GM21515 (cell line): ENCODE measurements at regions not wholly inside any gene's neighbourhood (a gene's known extent, or its start where the extent isn't known, plus 50 kb on each side); places are given as distances from the start of the nearest gene placed in this dataset.
"Not testable (repeated sequence)": the region's sequence is repeated elsewhere in the genome, so short reads cannot be mapped to it uniquely, and the experiment has no call there.

Experiments used
- ATAC-seq: cut with Tn5 transposase; IDR thresholded peaks from one replicate; pipeline ENCODE4 v1.9.1; 2021; ENCODE audit not compliant: unreplicated experiment

DNA sequence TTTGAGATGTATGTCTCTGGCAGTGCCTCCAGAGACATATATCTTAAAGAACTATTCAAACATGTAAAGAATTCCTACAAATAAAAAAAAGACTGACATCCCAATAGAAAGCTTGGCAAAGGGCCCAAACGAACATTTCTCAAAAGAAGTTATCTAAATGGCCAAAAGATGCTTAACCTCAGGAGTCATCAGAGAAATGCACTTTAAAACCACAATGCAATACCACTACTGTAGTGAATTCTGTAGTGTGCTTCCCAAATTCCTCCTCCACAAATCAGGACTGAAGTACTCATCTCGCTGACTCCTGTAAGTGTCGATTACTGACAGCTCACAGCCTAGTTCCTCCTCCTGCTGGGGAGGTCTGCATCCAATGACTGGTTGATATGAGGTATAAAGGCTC lies 129.0 kb upstream of the MAMLD1 start:
- ATAC-seq, result no peak

DNA sequence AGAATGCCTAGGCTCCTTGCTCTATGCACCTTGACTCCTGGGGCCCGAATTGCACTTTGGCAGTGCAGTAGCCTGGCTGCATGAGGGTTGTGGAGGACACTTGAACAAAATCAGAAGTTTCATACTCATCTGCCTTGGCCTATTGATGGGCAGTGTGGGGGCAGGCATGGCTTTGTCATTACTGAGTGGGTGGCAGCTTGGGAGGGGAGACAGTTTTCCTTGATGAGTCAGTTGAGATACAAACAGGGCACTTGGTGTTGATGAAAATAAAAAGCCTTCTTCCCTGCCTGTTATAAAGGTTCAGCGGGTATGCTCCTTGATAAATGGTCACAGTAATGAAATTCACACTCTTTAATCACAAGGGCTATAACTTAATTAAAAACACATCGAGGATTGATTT lies 126.8 kb upstream of the MAMLD1 start:
- ATAC-seq, result no peak

DNA sequence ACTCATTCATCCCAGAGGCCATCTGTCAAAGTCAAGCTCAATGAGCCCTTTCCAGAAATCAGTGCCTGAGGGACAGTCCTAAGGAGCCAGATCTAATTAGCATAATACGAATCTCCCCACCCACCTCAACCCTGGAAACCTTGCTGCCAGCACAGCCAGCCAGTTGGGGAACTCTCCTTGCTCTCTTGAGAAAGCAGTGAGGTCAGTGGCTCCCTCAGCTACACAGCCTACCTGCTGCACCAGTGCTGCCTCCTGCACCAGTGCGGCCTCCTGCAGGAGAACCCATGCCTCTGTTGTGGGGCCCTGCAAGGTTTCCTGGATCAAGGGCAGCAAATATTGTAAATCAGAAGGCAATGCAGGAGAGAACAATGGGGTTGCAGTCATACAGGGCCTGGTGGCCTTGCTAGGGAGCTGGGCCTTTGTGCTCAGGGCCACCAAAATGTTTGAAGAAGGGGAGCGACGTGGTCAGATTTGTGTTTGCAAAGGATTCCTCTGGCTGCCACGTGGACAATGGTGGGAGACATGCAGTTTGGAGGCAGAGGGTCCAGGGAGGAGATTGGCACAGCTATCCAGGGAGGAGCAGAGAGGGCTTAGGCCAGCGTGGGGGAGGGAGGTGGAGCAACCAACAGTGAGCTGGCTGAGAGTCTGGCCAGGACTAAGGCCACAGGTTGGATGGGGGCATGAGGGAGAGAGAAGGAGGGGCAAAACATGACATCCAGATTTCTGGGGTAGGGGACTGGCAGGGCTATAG lies 124.3 kb upstream of the MAMLD1 start:
- ATAC-seq, result no peak

DNA sequence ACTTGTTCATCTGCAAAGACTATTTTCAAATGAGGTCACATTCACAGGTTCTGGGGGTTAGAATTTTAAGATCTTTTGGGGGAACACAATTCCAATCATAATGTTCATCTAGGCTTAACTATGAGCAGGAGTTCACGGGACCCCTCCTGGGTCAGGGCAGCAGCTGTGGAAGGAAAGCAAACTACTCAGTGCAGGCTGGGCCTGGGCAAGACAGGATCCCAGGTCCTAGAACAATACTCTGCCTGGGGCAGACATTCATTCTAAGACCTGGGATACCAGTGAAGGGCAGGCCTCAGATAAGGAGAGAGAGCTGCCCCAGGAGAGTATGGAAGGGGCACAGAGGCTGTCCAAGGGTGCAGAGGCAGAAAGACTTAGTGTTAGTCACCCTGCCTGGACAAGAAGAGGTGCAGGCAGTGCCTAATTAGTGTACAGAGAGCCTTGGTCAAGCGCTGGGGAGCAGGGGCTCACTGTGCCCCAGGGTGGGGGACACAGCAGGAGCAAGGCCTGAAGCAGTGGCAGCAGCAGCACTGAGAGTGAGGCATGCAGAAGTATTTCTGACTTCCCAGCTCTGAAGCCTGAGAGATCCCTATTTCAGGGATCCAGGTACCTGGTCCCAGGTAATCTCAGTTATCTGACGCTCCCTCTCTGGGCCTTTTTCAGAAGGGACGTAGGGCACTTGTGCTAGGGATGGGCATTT lies 123.0 kb upstream of the MAMLD1 start:
- no peak for ATAC-seq

DNA sequence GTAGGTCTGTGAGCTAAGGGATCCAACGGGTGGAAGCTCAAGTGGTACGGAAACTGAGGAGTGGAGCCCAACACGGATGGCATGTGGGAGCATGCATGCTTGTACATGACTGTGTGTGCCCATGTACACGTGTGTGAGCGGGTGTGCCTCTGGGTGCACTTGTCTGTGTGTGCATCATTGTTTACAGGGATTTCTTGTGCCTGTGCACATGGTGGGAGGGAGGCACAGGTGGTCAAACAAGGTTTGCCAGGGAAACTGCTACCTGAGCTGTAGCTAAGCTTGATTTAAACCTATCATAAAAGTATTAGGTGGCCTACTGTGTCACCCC lies 122.5 kb upstream of the MAMLD1 start:
- ATAC-seq, result no peak

DNA sequence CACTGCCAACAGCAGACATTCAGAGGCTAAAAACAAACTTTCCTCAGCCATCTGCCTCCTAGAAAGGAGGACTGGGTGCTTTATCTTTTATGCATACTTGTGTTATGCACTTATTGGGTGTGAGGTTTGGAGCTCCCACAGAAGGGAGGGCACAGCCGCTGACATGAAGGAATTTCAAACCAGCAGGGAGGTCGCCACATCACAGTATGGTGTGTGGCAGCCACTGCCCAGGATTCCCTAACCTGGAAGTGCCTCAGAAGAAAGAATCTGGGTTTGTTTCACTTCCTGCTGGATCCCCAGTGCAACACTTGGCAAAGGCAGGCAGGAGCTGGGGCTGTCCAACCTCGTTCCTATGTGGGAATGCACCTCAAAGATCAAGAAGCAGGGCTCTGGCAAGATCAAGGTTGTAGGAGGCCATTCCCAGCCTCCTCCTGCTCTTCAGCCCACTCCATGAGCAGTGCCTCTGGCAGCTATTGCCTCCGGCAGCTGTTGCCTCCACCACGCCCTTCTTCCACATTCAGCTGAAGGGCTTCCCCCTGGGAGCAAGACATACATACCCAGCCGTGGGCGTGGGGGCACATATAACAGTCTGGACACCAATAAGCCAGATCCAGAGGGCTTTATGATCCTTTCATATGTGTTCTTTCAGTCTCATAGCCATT lies 109.0 kb upstream of the MAMLD1 start:
- no peak for ATAC-seq

DNA sequence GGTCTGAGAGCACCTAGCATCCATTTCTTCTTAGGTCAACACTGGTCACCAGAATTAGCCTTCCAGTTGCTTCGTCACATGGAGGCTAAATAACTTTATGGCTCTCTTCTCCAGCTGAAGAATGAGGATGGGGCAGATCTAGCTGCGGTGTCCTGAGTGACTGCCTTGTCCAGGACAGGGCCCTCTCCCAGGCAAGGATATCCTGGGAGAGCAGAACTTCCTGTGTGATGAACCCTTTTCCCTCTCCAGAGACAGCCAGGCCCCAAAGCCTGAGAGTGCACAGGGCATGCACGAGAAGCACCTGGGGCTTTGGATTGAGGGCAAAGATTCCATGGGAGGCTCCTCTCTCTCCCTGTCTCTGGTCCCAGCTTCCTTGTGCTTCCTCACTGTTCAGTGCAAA lies 108.2 kb upstream of the MAMLD1 start:
- ATAC-seq, result no peak

DNA sequence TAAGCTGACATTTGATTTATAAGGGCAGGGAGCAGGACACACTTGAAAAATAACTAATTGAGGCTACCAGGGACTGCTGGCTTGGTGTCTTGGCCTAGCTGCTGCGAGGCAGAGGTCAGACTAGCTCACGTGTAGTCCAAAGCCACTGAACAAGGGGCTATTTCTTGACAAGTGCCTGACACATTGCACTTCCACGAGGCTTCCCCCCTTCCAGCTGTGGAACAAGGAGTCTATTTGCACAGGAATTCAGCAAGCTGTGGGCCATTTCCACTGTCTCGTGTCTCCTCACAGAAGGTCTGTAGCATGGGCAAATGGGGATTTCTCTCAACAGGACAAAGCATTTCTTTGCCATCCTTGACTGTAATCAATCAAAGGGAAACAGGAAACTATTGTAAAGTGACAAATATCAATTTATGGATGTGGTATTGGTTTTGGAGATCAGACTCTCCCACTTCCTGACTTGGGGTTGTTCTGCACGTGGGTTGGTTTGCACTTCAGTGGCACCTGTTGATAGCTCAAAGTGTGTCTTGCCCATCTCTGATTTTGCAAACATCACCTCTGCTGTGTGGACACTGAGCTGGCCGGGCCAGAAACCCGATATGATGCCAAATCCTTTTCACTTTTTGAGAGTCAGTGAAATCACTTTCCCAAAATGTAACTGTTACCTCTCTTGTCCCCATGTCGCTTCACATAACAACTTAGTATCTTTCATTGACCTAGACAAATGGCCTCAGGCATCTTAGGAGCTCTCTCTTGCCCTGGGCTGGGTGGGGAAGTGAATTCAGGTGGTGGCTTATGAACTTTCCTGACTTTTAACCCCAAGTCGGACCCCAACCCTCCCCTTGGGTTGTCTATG lies 107.4 kb upstream of the MAMLD1 start:
- no peak for ATAC-seq

DNA sequence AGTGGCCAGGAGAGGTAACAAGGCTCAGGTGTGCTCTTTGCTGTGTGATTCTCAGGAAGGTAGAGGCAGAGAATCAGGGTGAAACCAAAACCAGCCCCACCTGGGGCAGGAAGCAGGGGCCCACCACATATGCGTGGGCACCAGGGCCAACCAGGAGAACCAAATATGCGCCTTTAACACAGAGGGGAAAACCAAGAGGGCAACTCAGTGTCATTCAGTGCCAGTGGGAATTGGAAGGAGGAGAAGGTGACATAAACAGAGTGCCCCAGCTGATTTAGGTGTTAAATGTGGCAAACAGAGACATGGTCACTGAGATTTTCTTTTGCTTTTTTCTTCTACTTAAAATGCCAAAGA lies 106.8 kb upstream of the MAMLD1 start:
- no peak for ATAC-seq

DNA sequence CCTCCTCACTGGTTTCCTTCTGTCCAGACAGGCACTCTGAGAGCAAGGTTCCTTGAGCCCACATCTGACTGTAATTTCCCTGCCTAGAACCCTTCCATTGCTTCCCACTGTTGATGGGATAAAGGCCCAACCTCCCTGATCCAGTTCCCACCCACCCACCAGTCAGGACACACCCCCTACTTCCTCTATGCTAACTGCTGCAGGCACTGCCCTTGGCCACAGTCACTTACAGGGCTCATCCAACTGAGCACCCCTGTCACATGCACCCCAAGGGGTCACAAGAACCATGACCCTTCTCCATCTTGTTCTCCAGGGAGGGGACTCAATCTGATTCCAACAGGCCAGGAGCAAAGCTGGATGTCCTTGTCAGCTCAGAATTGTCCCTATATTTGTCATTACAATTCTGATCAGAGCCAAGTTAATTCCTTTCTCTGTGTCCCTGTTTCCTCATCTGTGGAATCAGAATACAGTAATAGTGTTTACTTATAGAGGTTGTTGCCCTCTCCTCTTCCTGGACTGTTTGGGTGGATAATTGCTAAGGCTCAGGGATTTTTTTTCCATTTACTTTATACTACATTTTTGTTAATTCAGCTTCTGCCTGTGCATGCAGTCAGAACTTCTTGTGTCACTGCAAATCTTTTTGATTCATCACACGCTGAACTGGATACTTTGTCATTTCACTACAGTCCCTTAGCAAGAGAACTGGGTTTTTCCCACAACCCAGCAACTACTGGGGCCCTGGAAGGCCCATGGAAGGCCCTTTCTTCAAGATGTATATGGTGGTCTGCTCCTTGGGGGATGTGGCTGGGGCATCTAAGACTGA lies 105.6 kb upstream of the MAMLD1 start:
- no peak for ATAC-seq

DNA sequence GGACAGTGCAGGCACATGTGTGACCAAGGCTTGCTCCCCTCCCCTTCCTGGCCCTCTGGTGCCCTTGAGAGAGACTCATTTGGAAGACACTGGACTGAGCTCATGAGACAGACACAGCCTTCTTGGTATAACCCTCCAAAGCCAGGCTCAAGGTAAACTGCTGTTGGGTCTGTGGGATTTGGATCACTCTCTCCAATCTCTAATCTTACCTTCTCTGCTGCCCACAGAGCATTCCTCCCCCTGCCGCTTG lies 105.0 kb upstream of the MAMLD1 start:
- ATAC-seq, result no peak

DNA sequence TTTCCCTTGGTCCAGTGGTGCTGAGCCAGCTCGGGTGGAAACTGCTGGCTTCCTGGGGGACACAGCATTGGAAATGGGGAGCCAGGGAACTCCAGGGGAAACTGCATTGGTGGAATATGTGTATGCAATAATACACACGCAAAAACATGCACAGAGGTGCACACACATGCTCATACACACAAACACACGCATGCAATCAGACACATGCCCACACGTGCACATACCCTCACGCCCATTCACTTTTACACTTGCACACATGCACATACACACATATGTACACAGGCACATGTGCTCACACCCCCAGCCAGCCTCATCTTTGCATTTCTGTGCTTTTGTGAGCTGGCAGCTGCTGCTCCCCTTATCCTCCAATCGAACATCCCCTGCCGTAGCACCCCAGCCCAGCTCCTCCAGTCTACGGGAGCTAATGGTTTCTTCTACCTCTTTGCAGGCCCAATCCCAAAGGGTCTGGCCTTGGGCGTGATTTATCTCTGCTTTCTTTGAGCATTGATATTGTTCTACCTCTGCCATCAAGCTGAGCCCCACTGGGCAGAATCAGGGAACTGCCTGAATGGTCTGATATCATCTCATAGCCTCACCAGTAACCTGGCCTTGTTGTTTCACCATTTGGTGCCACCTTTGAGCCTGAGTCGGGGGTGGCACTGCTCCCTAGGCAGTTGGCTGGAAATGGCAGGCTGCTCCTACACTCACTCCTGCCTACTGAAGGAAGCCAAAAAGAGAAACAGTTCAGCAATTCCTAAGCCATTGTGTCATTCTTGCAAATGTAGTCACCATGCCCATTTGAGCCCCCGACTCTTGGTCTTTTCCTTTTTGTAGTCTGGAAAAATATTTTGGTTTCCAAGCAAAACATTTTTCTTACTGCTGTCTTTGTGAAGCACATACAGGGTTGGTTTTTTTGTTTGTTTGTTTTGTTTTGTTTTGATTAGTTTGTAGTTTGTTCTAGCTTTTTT lies 104.4 kb upstream of the MAMLD1 start:
- no peak for ATAC-seq

DNA sequence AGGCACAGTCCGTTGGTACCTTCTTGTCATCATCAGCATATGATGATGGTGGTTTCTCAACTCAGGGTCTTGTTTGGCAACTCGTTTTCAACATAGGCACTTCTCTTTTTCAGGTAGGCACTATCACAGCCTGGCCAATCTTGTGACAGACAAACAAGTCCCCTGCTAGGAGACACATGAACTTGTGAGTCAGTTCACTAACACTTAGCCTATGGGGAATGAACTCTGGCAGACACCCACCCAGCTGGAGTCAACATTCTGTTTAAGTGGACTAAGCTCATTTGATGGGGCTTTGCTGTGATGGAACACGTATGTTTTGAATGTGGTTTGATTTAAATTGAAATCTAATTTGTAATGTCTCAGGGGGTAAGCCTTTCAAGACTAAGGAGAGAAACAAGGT lies 100.7 kb upstream of the MAMLD1 start:
- no peak for ATAC-seq

DNA sequence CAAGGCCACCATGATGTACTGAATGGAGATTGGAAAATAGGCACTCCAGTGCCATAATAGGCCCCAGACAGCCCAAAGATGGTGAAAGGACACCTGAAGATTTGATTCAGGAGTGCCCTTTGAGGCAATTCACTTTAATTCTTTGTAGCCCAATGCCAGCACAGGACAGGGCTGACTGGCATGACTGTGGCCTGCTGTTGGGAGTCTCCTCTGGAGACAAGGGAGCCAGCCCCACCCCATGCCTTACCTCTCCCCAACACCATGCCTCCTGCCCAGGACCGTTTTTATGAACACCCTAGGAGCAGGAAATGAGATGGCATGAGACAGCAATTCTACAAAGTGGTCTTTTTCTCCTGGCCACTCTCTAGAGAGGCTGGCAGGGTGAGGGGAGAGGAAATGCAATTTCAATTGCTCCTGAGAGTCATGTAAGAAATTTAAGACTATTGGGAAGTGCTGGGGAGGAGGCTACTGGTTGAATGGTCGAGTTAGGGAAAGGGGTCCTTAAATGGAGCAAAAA lies 94.2 kb upstream of the MAMLD1 start:
- ATAC-seq, result no peak

DNA sequence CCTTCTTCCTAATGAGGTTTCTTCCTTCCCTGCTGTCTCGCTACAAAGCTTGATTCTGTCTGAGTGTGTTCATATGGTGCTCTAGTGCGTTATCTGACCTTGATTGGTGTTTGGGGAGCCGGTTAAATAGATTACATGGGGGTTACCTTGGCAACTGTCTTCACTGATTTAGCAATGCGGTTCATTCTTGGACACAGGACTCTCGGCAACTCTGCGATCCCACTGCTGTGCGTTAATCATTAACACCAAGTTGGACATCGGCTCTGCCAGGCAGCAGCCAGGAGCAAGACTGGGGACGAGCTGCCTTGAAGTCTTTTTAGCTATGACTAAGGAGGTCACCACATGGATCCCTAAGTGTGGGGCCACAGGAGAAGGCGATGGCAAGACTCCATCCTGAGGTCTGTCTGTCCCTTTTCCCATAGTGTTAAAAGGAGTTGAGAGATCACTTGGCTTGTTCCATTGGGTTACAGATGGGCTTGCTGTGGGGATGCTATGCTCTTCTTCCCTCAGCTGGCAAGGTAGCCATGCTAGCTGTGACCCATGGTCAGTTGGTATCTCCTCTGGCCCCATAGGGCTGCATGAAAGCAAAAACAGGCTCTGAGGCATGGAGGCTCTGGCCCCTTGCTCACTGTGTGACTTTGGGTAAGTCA lies 93.4 kb upstream of the MAMLD1 start:
- no peak for ATAC-seq

DNA sequence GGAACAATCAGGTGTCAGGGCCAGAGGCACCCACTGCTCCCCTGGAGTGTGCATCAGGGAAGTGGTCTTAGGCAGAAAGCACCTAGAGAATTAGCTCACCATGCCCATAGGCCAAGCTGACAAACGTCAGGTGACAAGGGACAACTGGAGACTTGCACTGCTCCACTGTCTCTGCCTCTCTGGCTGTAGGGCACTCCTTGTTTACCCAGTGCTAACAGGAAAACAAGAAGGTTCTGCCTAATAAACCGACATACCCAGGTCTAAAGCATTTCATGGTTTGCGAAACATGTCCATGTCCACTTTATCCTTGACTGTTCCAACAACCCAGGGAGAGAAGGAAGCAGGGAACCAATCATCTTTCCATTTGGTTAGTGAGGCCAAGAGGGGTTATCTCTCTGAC lies 92.5 kb upstream of the MAMLD1 start:
- ATAC-seq, result no peak

DNA sequence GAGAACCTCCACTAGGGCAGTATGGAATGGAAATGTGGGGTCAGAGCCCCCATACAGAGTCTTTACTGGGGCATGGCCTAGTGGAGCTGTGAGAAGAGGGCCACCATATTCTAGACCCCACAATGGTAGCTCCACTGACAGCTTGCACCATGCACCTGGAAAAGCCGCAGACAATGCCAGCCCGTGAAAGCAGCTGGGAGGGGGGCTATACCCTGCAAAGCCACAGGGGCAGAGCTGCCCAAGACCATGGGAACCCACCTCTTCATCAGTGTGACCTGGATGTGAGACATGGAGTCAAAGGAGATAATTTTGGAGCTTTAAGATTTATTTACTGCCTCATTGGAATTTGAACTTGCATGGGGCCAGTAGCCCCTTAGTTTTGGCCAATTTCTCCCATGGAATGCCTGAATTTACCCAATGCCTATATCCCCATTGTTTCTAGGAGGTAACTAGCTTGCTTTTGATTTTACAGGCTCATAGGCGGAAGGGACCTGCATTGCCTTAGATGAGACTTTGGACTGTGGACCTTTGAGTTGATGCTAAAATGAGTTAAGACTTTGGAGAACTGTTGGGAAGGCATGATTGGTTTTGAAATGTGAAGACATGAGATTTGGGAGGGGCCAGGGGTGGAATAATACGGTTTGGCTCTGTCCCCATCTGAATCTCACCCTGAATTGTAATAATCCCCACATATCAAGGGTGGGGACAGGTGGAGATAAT lies 89.4 kb upstream of the MAMLD1 start:
- ATAC-seq, result not testable (repeated sequence)

DNA sequence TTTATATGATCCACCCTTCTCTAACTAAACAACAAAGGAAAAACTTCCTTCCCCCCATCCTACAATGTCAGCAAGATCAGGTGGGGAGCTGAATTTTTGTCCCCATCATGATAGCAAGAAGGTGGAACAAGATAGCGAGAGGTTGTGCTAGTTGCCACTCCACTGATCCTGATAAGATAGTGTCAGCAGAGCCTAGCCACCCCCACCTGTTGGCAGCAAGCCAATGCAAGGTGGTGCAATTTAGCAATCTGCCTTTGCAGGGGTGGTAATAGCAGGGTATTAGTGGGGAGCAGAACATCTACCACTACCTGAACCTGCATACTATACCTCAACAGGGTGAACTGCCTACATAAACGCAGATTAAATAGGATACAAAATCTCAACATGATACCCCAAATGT lies 80.2 kb upstream of the MAMLD1 start:
- no peak for ATAC-seq

DNA sequence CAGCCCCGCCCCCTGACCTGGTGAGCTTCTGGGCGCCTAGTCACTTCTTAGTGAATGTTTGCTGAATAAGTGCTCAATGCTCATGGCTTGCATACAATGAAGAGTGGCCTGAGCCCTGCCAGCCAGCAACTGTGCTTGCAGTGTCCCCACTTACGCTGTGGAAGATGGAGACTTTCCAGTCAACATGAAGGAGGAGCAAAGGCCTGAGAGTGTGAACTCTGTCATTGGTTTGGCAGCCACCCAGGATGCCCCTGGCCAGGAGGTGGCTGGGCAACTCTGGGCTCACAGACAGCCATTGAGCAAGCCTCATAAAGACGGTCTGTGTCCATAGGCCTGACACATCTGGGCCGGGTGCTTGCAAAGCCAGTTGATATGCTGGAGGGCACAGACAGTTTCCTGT lies 72.1 kb upstream of the MAMLD1 start:
- no peak for ATAC-seq
